ENCODE measurements at regions not wholly inside any gene's neighbourhood (a gene's known extent, or its start where the extent isn't known, plus 50 kb on each side); places are given as distances from the start of the nearest gene placed in this dataset.
"Not testable (repeated sequence)": the region's sequence is repeated elsewhere in the genome, so short reads cannot be mapped to it uniquely, and the experiment has no call there.

DNA sequence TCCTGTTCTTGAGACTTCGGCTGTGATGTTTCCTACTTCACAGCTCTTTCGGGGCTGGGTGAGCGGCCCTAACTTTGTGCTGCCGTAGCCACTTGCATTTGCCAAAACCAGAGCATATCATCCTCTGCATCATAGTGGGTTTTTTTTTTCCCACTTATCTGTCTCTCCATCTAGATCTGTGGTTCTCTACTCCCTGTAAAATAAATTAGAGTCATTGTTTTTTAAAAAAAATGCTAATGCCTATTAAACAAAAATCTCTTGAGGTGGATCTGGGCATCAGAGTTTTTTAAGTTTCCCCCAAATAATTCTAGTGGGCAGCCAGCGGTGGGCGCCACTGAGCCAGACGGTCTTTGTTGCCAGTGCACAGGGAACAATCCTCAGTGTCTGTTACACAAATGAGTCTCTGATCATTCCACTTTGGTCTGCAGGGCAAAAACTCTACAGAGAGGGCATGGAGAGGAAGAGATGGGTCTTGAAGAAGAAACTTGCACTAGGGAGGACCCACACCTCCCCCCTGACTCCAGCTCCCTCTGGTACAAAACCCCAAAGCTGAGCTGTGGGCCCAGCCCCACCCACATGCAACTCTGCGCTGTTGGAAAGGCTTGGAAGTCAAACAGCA lies 62.4 kb upstream of the BCL2L14 start:
- Histone ChIP-seq H3K9me3 (no peaks in the 10 kb centered on the region), H3K27ac (no peak overlapping the region), H3K4me1 (peaks cover 0 to 23% (median 2%) of the 10 kb centered on the region in 4 donors), H3K27me3 (no peaks in the 10 kb centered on the region), H3K36me3 (no peaks in the 10 kb centered on the region), H3K4me3 (no peak overlapping the region)
- 79% methylated on average over 8 of the region's 8 CpGs for WGBS, 2 donors (ENCODE audit: low coverage in 1 of 2)
- intact Hi-C loops (cut with DNase I; ENCODE audit: low total_unique reads) (no loop called here), in situ Hi-C loops (cut with MboI; ENCODE audit: low pct_ligation_motif_present in 1 of 4, low pct_unique_long_range_greater_than_20kb in 1 of 4, low sequenced_read_pairs in 3 of 4) (no loop called here)
- TF ChIP-seq, protein P1, sequence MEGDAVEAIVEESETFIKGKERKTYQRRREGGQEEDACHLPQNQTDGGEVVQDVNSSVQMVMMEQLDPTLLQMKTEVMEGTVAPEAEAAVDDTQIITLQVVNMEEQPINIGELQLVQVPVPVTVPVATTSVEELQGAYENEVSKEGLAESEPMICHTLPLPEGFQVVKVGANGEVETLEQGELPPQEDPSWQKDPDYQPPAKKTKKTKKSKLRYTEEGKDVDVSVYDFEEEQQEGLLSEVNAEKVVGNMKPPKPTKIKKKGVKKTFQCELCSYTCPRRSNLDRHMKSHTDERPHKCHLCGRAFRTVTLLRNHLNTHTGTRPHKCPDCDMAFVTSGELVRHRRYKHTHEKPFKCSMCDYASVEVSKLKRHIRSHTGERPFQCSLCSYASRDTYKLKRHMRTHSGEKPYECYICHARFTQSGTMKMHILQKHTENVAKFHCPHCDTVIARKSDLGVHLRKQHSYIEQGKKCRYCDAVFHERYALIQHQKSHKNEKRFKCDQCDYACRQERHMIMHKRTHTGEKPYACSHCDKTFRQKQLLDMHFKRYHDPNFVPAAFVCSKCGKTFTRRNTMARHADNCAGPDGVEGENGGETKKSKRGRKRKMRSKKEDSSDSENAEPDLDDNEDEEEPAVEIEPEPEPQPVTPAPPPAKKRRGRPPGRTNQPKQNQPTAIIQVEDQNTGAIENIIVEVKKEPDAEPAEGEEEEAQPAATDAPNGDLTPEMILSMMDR (IDR thresholded peaks at IDR 0.05) = peak in 4 of 5 experiments; percentile 10 to 19 (median 14)
- TF ChIP-seq POLR2AphosphoS5 (IDR thresholded peaks at IDR 0.05) (no peak), EP300 (IDR thresholded peaks at IDR 0.05; ENCODE audit: low read depth) (no peak)
- DNase-seq = peak; percentile 20

DNA sequence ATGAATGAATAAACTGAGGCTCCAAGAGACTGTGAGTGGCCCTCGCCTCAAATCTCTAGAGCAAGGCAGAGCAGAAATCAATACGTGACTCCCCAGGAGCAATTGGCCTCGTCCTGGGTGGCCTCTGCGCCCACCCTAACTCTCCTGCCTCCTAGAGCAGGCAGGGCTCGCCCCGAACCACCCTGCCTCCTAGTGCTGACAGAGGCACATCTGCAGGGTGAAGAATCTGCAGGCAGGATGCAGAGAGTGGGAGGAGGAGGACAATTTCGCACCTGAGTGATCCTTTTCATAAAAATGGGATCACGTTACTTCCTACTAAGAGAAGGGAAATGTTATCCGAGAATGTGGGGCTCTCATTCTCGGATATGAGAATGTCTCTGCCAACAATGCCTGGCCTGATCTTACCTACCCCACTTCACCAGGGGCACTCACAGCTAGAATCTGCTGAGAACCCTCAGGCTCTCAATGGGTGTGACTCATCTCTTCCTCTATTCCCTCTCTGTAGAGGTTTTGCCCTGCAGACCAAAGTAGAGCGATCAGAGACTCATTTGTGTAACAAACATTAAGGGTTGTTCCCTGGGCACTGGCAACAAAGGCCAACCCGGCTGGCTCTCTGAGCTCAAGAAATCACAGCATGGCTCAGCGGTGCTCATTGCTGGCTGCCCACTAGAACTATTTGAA lies 61.7 kb upstream of the BCL2L14 start:
- in situ Hi-C loops (cut with MboI; ENCODE audit: low pct_ligation_motif_present in 1 of 4, low pct_unique_long_range_greater_than_20kb in 1 of 4, low sequenced_read_pairs in 3 of 4) = no loop called here
- Histone ChIP-seq H3K27me3 (no peaks in the 10 kb centered on the region), H3K9me3 (no peaks in the 10 kb centered on the region), H3K27ac (no peak overlapping the region), H3K4me3 (no peak overlapping the region), H3K36me3 (no peaks in the 10 kb centered on the region), H3K4me1 (peaks cover 0 to 23% (median 2%) of the 10 kb centered on the region in 4 donors)
- DNase-seq = no peak
- WGBS, 2 donors (ENCODE audit: low coverage in 1 of 2) = 70 to 88% methylated on average over 4 to 13 of the region's 13 CpGs
- intact Hi-C loops (cut with DNase I; ENCODE audit: low total_unique reads) = no loop called here
- TF ChIP-seq POLR2AphosphoS5 (IDR thresholded peaks at IDR 0.05) (no peak), POLR2A (IDR thresholded peaks at IDR 0.05) (no peak), EP300 (IDR thresholded peaks at IDR 0.05; ENCODE audit: low read depth) (no peak)
- TF ChIP-seq, protein P1 (IDR thresholded peaks at IDR 0.05) = no peak

DNA sequence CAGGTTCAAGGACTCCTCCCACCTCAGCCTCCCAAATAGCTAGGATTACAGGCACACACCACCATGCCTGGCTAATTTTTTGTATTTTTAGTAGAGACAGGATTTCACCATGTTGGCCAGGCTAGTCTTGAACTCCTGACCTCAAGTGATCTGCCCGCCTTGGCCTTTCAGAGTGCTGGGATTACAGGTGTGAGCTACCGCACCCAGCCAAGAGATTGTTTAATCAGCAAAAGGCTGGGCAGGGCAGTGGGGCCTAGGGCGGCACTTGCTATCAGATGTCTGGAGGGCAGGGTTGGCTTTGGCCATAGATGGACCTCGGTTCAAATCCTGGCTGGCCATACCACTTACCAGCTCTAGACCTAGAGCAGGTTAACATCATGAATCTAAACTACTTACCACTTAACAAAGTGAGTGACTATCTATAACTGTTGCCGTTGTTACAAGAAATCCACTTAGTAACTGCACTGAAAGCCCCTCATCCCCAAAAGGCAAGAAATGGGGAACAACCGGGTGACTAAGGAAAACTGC lies 60.9 kb upstream of the BCL2L14 start:
- H3K27ac ChIP-seq; H3K27me3 ChIP-seq; DNase-seq; in situ Hi-C loops (cut with MboI; ENCODE audit: low pct_ligation_motif_present in 1 of 4, low pct_unique_long_range_greater_than_20kb in 1 of 4, low sequenced_read_pairs in 3 of 4); intact Hi-C loops (cut with DNase I; ENCODE audit: low total_unique reads); H3K36me3 ChIP-seq; H3K9me3 ChIP-seq: not testable (repeated sequence)
- 66% methylated on average over 5 of the region's 6 CpGs; no CpG with 5 or more reads in 1 of the 2 donors for WGBS, 2 donors (ENCODE audit: low coverage in 1 of 2)
- peaks cover 0 to 23% (median 2%) of the 10 kb centered on the region in 4 donors for H3K4me1 ChIP-seq
- peak overlapping the region in 1 of 4 donors; percentile 17 for H3K4me3 ChIP-seq

DNA sequence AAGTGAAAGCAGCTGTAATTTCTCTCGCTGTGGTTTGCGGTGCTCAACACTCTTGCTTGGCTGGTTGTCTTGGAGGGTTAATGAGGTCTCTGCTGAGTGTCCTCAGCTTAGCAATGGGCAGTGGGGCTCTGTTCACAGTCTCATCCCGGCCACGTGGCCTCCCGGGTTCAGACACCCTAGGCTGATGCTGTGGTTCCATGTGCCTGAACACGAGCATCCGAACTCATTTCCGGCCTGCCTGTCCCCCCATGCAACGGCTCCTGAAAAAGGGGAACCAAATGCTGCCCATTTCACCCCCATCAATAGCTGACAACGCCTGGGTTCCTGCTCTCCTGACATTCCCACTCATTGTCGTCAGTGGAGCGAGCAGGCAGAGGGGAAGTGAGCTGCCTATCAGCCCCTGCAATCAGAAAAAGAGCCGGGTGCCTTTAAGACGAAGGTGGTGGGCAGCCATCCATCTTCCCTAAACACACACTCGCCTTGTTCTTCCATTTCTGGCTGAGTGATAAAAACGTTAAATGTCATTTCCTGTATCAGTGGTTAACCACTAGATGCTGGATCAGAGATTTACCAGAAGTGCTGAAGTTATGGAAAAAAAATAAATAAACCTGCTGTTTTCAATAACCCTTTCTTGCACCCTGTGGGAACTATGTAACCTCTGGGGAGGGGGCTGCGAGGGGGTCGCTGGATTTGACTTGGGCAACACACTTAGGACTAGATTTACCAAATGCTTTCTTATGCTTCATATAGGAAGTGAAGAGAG lies 60.3 kb upstream of the BCL2L14 start:
- intact Hi-C loops (cut with DNase I; ENCODE audit: low total_unique reads) (no loop called here), in situ Hi-C loops (cut with MboI; ENCODE audit: low pct_ligation_motif_present in 1 of 4, low pct_unique_long_range_greater_than_20kb in 1 of 4, low sequenced_read_pairs in 3 of 4) (no loop called here)
- peak; percentile 41 for DNase-seq
- peak overlapping the region in 2 of 4 donors; percentile 2 to 17 for H3K4me3 ChIP-seq
- H3K27me3 ChIP-seq = no peaks in the 10 kb centered on the region
- peak overlapping the region in 1 of 4 donors; percentile 37 for H3K27ac ChIP-seq
- H3K9me3 ChIP-seq = no peaks in the 10 kb centered on the region
- peaks cover 0 to 23% (median 2%) of the 10 kb centered on the region in 4 donors for H3K4me1 ChIP-seq
- TF ChIP-seq POLR2AphosphoS5 (IDR thresholded peaks at IDR 0.05) (no peak), EP300 (IDR thresholded peaks at IDR 0.05; ENCODE audit: low read depth) (no peak), POLR2A (IDR thresholded peaks at IDR 0.05) (no peak)
- TF ChIP-seq, protein P1 (IDR thresholded peaks at IDR 0.05) = no peak
- 17 to 46% methylated on average over 2 to 18 of the region's 18 CpGs for WGBS, 2 donors (ENCODE audit: low coverage in 1 of 2)
- no peaks in the 10 kb centered on the region for H3K36me3 ChIP-seq
